GM19099 (cell line): ENCODE measurements at regions not wholly inside any gene's neighbourhood (a gene's known extent, or its start where the extent isn't known, plus 50 kb on each side); places are given as distances from the start of the nearest gene placed in this dataset.

ENCODE experiments used
- POLR2A ChIP-seq: IDR thresholded peaks from 3 replicates; pipeline ENCODE4 v1.6.1; 2011; ENCODE audit warnings: low read depth; ENCODE audit not compliant: insufficient read length; ENCODE audit errors: extremely low read depth

DNA sequence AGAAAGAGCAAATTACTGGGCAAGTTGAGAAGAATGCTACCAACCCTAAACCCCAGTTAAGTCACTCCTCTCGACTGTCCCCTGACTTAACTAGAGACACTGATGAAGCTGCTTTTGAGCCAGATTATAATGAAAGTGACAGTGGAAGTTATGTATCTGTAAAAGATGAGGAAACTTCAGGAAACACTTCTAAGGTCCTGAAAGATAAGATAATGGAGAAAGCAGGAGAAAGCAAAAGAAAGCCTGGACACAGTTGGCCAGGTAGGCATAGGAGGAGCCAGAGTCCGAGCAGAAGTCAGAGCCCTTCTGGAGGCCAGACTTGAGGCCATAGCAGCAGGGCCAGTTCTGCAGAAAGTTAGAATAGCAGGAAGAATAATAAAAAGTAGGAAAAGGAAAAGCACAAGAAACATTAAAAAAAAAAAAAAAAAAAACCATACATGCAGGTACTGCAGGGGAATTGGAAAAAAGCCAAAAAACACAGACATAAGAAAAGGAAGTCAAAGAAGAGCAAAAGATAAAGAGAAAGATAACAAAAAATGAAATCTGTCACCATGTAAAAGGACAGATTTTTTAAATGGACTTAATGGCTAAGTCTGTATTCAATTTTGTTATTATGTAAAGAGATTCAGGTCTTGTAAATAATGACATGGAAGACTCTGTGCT lies 101.0 kb upstream of the KCNMA1 start:
- no peak for TF ChIP-seq POLR2A

DNA sequence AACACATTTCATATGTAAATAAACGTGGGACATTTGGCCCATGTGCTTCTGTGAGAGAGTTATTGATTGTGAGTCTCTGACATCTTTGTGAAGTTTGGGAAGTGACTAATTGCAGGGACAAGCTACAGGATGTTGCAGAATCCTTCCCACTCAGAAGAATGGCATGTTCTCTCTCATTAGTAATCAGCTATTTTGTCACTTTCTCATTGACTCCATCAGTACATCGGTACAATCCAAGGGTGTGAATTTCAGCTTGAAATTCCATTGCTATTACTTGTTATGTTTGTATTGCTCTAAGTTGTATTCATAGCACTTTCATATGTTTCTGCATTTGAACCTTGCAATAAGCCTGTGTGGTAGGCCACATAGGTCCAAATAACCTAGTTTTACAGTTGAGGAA lies 100.0 kb upstream of the KCNMA1 start:
- no peak for TF ChIP-seq POLR2A

DNA sequence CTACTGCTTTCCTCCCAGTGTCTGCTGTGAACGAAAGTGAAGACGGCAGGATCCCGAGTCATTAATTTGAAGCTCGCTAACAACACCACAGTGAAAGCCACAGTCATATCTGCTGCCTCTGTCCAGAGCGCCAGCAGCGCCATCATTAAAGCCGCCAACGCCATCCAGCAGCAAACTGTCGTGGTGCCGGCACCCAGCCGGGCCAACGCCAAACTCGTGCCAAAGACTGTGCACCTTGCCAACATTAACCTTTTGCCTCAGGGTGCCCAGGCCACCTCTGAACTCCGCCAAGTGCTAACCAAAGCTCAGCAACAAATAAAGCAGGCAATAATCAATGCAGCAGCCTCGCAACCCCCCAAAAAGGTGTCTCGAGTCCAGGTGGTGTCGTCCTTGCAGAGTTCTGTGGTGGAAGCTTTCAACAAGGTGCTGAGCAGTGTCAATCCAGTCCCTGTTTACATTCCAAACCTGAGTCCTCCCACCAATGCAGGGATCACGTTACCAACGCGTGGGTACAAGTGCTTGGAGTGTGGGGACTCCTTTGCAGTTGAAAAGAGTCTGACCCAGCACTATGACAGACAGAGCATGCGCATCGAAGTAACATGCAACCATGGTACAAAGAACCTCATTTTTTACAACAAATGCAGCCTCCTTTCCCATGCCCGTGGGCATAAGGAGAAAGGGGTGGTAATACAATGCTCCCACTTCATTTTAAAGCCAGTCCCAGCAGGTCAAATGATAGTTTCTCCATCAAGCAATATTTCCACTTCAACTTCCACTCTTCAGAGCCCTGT lies 94.8 kb upstream of the KCNMA1 start:
- no peak for TF ChIP-seq POLR2A

DNA sequence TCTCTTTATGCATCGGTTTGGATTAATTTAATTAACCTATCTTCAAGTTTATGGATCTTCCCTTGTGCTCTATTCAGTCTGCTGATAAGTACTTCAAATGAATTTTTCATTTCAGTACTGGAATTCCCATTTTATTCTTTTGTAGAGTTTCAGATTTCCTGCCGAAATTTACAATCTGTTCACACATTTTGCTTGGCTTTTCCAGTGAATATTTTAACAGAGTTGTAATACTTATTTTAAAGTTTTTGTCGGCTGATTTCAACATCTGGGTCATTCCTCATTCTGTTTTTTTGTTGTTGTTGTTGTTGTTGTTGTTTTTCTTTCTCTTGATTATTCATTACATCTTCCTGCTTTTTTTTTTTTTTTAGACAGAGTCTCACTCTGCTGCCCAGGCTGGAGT lies 89.9 kb upstream of the KCNMA1 start:
- no peak for TF ChIP-seq POLR2A

DNA sequence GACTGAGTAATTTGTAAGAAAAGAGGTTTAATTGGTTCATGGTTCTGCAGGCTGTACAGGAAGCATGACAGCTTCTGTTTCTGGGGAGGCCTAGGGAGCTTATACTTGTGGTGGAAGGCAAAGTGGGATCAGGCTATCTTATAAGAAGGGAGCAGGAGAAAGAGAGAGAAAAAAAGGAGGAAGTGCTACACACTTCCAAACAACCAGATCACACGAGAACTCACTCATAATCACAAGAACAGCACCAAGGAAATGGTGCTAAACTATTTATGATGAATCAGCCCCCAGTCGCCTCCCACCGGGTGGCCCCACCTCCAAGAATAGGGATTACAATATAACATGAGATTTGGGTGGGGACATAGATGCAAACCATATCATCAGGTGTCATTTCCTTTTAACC lies 89.1 kb upstream of the KCNMA1 start:
- TF ChIP-seq POLR2A: no peak

DNA sequence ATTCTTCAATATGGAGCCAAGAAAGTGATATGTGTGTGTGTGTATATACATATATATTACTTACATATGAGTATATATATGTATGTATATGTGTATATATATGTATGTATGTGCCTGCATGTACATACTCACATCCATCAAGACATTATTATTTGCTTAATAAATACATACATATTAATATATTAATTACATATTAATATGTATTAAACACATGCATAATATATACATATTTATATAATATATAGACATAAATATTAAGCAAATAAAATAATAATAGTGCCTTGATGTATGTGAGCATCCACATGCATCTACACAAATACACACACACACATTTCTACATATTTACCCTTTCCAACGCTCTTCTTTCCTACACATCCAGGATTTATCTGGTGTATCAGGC lies 88.7 kb upstream of the KCNMA1 start:
- no peak for TF ChIP-seq POLR2A

DNA sequence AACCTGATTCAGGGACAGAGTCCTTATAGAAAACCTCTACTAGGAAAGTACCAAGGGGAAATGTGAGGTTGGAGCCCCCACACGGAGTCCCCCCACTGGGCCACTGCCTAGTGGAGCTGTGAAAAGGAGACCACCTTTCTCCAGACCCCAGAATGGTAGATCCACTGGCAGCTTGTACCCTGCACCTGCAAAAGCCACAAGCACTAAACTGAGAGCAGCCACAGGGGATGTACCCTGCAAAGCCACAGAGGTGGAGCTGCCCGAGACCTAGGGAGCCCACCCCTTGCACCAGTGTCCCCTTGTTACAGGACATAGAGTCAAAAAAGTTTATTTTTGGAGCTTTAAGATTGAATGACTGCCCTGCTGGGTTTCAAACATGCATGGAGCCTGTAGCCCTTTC lies 87.2 kb upstream of the KCNMA1 start:
- no peak for TF ChIP-seq POLR2A

DNA sequence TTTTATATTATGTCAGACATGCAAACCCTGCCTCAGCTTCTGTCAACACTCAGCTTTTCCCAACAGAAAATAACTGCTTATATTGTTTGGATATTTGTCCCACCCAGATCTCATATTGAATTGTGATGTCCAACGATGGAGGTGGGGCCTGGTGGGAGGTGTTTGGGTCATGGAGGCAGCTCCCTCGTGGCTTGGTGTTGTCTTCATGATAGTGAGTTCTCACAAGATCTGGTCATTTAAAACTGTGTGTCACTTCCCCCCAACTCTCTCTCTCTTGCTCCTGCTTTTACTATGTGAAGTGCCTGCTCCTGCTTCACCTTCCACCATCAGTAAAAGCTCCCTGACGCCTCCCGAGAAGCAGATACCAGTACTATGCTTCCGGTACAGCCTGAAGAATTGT lies 85.8 kb upstream of the KCNMA1 start:
- no peak for TF ChIP-seq POLR2A

DNA sequence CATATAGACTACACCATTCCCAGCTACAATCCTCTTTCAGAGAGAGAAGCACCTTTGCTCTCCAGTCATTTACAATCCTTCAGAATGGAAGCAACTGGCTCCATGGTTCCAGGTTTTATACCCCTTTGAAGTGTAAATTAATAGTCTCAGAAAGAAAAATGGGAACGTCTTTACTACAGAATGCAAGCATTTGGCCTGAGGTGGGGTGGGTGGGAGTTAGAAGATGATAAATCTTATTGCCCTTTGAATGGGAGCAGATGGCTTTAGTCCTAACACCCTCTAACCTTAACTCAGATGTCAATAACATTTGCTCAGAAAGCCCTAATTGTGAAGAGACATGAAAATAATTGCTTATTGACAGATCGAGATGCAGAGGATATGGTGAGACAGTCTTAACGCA lies 84.2 kb upstream of the KCNMA1 start:
- TF ChIP-seq POLR2A: no peak

DNA sequence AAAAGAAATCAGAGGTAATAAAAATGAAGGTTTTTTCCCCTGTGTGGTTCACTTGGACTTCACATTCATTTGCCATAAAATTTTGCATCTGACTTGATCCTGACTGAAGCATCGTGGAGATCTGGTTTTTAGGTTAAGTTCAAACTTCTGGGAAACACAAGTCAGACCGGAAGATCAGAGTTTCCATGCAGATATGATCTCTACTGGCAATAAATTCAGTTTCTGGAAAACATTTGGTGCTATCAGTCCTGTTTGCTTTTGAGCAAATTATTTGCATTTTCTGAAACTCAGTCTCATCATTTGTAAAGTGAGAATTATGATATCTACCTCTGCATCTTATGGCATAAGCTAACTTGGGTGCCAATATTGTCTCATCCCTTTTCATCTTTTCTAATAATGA lies 81.3 kb upstream of the KCNMA1 start:
- no peak for TF ChIP-seq POLR2A

DNA sequence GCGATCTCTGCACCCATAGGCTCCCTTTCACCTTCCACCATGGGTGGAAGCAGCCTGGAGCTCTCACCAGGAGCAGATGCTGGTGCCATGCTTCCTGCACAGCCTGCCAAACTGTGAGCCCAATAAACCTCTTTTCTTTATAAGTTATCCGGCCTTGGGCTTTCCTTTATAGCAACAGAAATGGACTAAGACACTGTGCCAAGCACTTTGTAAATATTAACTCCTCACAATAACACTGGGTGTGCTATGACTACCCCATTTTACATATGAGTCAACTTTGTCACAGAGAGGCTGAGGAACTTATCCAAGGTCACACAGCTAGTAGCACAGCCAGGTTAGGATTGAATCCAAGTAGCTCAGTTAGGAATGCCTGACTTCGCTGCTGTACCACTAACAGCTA lies 79.7 kb upstream of the KCNMA1 start:
- TF ChIP-seq POLR2A: no peak

DNA sequence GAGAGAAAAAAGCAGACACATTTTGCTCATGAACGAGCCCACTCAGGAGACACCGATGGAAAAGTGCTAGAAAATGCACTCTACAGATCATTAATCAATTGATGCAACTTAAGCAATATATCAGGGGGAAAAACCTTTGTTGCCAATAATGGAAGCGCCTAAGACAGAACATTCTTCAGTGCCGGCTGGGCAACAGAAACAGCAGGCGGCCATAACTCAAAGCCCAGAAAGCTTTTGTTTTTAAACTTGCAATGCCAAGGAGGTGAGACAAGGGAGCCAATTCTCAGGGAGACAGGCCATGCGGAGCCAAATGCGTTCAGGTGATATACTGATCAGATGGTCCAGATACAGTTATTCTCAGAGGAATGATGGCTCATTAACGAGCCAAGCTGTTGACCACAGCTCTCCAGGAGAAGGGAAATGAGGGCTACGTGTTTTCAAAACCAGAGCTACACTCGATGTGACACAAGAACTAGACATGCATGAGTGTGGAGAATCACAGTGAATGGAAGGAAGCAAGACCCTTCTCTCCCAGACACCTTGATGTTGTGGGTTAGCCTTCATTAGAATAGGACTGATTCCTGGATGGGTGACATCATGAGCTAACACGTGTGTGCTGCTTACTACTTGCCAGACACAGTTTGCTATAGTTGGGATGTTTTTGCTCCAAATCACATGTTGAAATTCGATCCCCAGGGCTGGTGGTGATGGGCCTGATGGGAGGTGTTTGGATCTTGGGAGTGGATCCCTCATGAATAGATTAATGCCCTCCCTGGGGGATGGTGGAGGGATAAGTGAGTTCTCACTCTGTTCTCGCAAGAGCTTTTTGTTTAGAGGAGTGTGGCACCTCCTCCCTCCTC lies 79.1 kb upstream of the KCNMA1 start:
- TF ChIP-seq POLR2A: no peak

DNA sequence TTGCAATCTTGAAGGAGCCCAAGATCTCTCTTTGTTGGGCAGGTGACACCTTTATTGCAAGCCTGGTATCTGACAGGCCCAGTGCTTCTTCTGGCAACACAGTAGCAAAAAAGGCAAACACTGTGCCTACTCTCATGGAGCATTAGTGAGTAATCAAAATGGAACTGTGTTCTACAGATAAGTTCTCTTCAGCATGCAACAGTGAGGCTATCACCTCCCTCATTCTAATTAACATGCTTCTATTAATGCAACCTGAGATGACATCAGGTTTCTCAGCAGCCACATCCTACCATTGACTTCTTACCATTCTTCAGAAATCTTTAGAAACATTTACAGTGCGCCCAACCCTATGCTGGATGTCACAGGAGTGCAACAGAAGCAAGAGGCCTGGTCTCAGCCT lies 77.9 kb upstream of the KCNMA1 start:
- TF ChIP-seq POLR2A: no peak

DNA sequence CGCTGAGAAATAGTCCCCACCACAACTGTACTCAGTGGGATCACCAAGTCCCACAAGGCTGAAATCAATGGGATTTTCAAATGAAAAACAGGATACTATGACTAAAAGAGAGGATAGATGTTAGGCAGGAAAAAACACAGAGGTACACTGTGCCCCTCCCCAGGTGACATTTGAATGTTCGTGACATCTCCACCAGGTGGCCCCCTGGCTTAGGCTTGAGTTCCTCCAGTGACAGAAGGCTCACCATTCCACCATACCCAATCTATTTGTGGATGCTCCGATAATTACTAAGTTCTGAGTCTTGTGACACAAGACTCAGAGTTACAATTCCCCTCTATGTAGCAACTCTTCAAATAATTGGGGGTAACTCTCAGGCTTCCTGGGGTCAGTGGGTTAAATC lies 77.5 kb upstream of the KCNMA1 start:
- no peak for TF ChIP-seq POLR2A

DNA sequence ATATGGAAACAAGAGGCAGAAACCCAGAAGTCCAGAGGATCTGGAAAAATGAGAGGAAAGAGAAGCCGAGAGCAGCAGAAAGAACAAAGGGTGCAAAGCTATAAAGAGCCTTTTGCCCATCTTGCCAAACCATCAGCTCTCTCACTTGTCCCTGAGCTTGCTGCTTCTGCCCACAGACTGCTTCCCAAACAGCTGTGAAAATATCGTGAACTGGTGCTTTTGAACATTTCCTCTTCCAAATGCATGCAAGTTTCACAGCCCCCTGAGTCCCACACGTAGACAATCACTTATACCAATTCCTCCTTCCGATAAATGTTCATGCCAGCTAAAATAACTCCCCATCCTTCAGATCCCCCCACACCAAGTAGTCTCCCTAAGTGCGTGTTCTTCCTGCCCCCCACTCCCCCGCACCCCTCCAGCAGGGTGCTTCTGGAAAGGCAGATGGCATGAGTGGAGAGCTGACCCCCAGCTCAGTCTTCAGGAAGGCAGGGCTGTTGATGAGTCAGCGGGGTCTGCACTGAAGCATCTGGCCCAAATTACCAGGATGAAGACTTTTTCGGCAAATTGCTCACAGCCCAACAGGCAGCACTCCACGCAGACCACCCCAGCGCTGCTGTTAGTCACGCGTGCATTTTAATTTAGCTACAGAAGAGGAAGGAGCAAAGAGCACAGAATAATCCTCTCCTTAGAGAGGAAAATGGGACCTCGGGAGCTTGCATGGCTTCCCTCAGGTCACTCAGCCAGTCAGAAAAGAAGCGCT lies 76.1 kb upstream of the KCNMA1 start:
- no peak for TF ChIP-seq POLR2A
